DND-41 (cell line): ENCODE measurements at regions not wholly inside any gene's neighbourhood (a gene's known extent, or its start where the extent isn't known, plus 50 kb on each side); places are given as distances from the start of the nearest gene placed in this dataset.

Experiments
- ATAC-seq: fragments of 200-7000 bp; cut with Tn5 transposase; 3 replicates; pipeline ENCODE4 v1.9.1; 2021; ENCODE audit warnings: low read depth; ENCODE audit not compliant: insufficient read depth
- DNase-seq: peaks from one replicate; pipeline ENCODE4 v3.0.0-alpha.2; 2020
- H2AFZ ChIP-seq: 2 replicates; pipeline ENCODE4 v1.6.0; 2012; ENCODE audit warnings: low read depth, low read length
- H3K27ac ChIP-seq: 2 replicates; pipeline ENCODE4 v1.5.1; 2012; ENCODE audit warnings: low read length, inconsistent platforms
- H3K27me3 ChIP-seq: fragments of 200-600 bp; sonication (generic); 2 replicates; pipeline ENCODE4 v1.6.0; 2012; ENCODE audit warnings: low read length, mild to moderate bottlenecking, inconsistent platforms; ENCODE audit not compliant: insufficient read depth, poor library complexity
- H3K36me3 ChIP-seq: 2 replicates; pipeline ENCODE4 v1.5.1; 2012; ENCODE audit warnings: low read length, inconsistent platforms; ENCODE audit not compliant: insufficient read depth
- H3K4me1 ChIP-seq: 2 replicates; pipeline ENCODE4 v1.5.1; 2012; ENCODE audit warnings: mild to moderate bottlenecking, low read length; ENCODE audit not compliant: insufficient read depth
- H3K4me2 ChIP-seq: 2 replicates; pipeline ENCODE4 v1.6.0; 2012; ENCODE audit warnings: mild to moderate bottlenecking, moderate library complexity, low read length, inconsistent platforms; ENCODE audit not compliant: insufficient read depth
- H3K4me3 ChIP-seq, 2 experiments: fragments of 200-600 bp in 1 of 2; shearing (Covaris generic) in 1 of 2; 2 replicates each; pipeline ENCODE4 v1.5.1; 2012 to 2016; ENCODE audit warnings: inconsistent platforms in 2 of 2, low read length in 2 of 2, mild to moderate bottlenecking in 2 of 2, low read depth in 1 of 2, moderate library complexity in 1 of 2
- H3K79me2 ChIP-seq: 2 replicates; pipeline ENCODE4 v1.6.0; 2012; ENCODE audit warnings: low read length, inconsistent platforms; ENCODE audit not compliant: insufficient read depth
- H3K9ac ChIP-seq: 2 replicates; pipeline ENCODE4 v1.6.0; 2012; ENCODE audit warnings: low read depth, mild to moderate bottlenecking, inconsistent platforms, low read length, moderate library complexity
- H3K9me3 ChIP-seq: 2 replicates; pipeline ENCODE4 v1.5.1; 2012; ENCODE audit warnings: low read length, moderate library complexity, mild to moderate bottlenecking, inconsistent platforms; ENCODE audit not compliant: insufficient read depth, severe bottlenecking
- H4K20me1 ChIP-seq: 2 replicates; pipeline ENCODE4 v1.6.0; 2012; ENCODE audit warnings: low read length; ENCODE audit not compliant: insufficient read depth
- EZH2 ChIP-seq: IDR thresholded peaks from 3 replicates; pipeline ENCODE4 v1.6.1; 2012; ENCODE audit warnings: borderline replicate concordance, low read depth, mild to moderate bottlenecking, moderate library complexity, low read length, inconsistent platforms; ENCODE audit not compliant: severe bottlenecking
- TF ChIP-seq, protein P1 (sequence below): IDR thresholded peaks from 2 replicates; pipeline ENCODE4 v1.5.1; 2012; ENCODE audit warnings: borderline replicate concordance, low read length, moderate library complexity, mild to moderate bottlenecking; ENCODE audit not compliant: poor library complexity, severe bottlenecking; ENCODE audit errors: extremely low read depth

DNA sequence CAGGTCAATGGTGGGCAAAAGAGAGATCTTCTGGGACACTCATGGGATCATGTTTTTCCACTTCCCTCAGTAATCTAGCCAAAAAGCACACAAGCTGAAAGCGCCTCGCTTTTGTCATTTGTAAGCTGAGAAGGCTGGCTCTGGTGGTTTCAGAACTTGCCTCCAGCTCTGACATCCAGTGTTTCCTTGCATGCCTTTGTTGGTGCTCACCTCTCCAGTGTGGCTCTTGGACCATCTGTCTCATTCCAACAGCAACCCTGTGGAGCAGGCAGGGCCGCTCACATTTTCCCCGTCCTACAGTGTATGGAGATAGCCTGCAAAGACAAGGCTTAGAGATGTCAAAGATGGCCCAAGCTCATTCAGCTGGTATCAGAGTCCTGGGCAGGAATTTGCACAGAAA lies 160.8 kb upstream of the KLF4 start:
- H3K79me2 ChIP-seq = no peaks in the 10 kb centered on the region
- H2AFZ ChIP-seq = no peak overlapping the region
- H4K20me1 ChIP-seq = no peaks in the 10 kb centered on the region
- no peak overlapping the region for H3K4me3 ChIP-seq
- H3K27ac ChIP-seq = no peak overlapping the region
- ATAC-seq (no peak), DNase-seq (no peak)
- H3K9me3 ChIP-seq = no peaks in the 10 kb centered on the region
- H3K4me2 ChIP-seq = no peak overlapping the region
- TF ChIP-seq, protein P1, sequence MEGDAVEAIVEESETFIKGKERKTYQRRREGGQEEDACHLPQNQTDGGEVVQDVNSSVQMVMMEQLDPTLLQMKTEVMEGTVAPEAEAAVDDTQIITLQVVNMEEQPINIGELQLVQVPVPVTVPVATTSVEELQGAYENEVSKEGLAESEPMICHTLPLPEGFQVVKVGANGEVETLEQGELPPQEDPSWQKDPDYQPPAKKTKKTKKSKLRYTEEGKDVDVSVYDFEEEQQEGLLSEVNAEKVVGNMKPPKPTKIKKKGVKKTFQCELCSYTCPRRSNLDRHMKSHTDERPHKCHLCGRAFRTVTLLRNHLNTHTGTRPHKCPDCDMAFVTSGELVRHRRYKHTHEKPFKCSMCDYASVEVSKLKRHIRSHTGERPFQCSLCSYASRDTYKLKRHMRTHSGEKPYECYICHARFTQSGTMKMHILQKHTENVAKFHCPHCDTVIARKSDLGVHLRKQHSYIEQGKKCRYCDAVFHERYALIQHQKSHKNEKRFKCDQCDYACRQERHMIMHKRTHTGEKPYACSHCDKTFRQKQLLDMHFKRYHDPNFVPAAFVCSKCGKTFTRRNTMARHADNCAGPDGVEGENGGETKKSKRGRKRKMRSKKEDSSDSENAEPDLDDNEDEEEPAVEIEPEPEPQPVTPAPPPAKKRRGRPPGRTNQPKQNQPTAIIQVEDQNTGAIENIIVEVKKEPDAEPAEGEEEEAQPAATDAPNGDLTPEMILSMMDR = no peak
- TF ChIP-seq EZH2 = no peak
- no peak overlapping the region for H3K9ac ChIP-seq
- no peaks in the 10 kb centered on the region for H3K4me1 ChIP-seq
- no peaks in the 10 kb centered on the region for H3K27me3 ChIP-seq
- H3K36me3 ChIP-seq = no peaks in the 10 kb centered on the region

DNA sequence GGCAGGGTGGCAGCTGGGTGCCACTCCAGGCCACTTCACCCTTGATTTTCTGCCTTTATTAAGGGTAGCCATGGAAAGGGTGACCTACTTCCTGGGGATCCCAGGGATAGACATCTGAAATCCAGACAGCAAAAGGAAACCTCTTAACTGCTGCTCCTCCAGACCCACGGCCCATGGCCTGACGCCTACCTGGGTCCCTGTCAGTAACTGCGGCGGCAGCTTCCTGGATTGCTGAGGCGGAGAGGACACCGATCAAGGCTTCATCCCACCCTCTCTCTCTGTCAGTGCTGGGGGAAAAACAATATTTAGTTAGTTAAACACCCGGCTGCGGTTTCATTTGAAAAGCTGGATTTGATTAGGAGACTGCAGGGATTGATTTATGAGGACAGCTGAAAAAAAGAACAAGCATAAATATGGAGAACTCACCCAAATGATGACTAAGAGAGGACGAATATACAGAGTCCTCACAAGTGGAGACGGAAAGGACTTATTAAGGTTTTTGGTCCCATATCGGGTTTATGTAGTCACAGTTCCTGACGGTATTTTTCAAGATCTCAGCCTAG lies 158.7 kb upstream of the KLF4 start:
- ATAC-seq = no peak
- Histone ChIP-seq H3K4me3 (no peak overlapping the region), H3K27me3 (no peaks in the 10 kb centered on the region), H4K20me1 (no peaks in the 10 kb centered on the region), H3K9ac (no peak overlapping the region), H2AFZ (no peak overlapping the region), H3K4me2 (no peak overlapping the region), H3K9me3 (no peaks in the 10 kb centered on the region), H3K27ac (no peak overlapping the region), H3K4me1 (no peaks in the 10 kb centered on the region), H3K79me2 (no peaks in the 10 kb centered on the region), H3K36me3 (no peaks in the 10 kb centered on the region)
- no peak for TF ChIP-seq EZH2
- TF ChIP-seq, protein P1 = no peak
- no peak for DNase-seq

DNA sequence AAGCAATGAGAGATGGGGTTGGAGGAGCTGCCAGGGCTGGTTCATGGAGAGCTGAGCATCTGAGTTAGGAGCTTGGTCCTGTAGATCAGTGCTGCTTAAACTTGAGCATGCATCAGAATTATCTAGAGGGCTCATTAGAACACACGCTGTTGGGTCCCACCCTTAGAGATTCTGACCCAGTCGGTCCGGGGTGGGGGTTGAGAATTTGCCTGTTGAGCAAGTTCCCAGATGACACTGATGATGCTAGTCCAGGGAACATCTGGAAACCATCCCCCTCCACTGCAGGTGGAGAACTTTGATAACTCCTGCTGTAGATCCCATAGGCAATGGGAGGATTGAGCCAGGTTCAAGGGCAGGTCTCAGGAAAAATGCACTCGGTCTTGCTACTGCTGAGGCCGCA lies 158.0 kb upstream of the KLF4 start:
- Histone ChIP-seq H3K4me3 (no peak overlapping the region), H4K20me1 (no peaks in the 10 kb centered on the region), H3K27ac (no peak overlapping the region), H2AFZ (no peak overlapping the region), H3K9me3 (no peaks in the 10 kb centered on the region), H3K36me3 (no peaks in the 10 kb centered on the region), H3K4me2 (no peak overlapping the region), H3K79me2 (no peaks in the 10 kb centered on the region), H3K4me1 (no peaks in the 10 kb centered on the region), H3K27me3 (no peaks in the 10 kb centered on the region), H3K9ac (no peak overlapping the region)
- ATAC-seq = no peak
- TF ChIP-seq, protein P1 = no peak
- no peak for TF ChIP-seq EZH2
- no peak for DNase-seq

DNA sequence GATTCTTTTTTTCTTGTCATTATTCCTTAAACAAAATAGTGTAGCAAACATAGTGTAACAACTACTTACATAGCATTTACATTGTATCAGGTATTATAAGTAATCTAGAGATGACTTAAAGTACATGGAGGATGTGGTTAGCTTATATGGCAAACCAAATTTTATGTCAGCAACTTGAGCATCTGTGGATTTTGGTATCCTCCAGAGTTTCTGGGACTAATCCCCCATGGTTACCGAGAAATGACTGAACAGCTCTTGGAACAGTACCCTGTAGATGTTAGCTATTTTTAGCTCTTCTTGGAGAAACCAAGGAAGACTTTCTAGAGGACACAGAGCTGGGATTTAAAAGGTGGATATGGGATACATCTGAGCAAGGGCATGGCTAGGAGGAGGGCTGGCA lies 157.6 kb upstream of the KLF4 start:
- no peaks in the 10 kb centered on the region for H3K4me1 ChIP-seq
- H3K4me2 ChIP-seq = no peak overlapping the region
- DNase-seq = no peak
- no peaks in the 10 kb centered on the region for H3K36me3 ChIP-seq
- H3K9me3 ChIP-seq = no peaks in the 10 kb centered on the region
- no peaks in the 10 kb centered on the region for H3K27me3 ChIP-seq
- H4K20me1 ChIP-seq = no peaks in the 10 kb centered on the region
- no peak overlapping the region for H3K4me3 ChIP-seq
- TF ChIP-seq, protein P1 = no peak
- no peak for TF ChIP-seq EZH2
- no peak overlapping the region for H3K9ac ChIP-seq
- no peak overlapping the region for H3K27ac ChIP-seq
- H3K79me2 ChIP-seq = no peaks in the 10 kb centered on the region
- ATAC-seq = no peak
- H2AFZ ChIP-seq = no peak overlapping the region
